ENCODE measurements at regions not wholly inside any gene's neighbourhood (a gene's known extent, or its start where the extent isn't known, plus 50 kb on each side); places are given as distances from the start of the nearest gene placed in this dataset.

DNA sequence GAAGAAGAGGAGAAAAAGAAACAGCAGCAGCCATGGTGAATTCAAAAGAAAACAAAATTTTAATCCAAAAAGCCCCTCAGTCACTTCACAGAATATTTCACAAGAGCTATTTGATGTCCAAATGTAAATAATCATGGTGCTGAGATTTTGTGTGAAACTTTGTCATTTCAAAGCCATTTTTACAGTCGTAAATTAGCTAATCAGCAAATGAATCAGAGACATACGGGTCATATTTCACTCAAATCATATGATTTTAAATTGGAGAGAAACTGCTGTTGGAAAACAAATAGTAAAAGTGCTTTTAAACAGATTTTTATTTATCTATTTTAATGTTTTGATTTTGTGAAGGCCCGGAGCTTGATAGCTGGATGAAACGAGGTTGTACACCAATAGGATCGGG, 101.4 kb upstream of the SMIM23 start:
- DNase-seq (ENCODE audit: low read depth in 2 of 2), result no peak

DNA sequence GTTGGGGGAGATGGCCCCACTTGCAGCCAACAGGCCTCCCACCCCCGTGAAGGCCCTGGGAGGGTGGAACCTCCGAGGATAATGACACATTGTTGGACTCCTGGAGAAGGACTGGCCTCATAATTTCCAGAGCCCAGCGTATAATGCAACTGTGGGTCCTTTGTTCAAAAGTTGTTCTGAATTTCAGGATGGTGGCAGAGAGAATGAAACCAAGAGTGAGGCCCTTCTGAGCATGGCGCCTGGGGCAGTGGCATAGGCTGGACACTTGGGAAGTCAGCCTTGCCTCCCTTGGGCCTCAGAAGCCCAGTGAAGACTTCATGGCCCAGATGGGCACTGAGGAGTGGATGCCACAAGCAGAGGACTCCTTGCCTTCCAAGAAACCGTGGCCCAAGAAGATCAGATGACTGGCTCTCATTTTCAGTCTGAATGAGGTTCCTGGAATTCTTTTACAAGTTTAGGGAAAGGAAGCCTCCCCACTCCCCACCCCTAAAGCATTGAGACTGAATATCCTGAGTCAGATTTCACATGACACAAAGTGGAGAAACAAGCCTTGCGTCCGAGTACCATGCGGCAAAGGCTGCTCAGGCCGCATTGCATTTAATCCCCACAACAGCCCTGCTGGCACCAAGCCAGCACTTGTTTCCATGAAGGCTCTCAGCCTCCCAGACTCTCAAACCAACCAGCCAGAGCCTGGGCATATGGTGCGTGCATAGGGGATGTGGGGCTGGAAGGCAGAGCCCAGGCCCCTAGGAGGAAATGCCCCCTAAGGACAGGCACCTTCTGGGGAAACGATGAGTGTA, 96.7 kb upstream of the SMIM23 start:
- no peak for DNase-seq (ENCODE audit: low read depth in 2 of 2)

DNA sequence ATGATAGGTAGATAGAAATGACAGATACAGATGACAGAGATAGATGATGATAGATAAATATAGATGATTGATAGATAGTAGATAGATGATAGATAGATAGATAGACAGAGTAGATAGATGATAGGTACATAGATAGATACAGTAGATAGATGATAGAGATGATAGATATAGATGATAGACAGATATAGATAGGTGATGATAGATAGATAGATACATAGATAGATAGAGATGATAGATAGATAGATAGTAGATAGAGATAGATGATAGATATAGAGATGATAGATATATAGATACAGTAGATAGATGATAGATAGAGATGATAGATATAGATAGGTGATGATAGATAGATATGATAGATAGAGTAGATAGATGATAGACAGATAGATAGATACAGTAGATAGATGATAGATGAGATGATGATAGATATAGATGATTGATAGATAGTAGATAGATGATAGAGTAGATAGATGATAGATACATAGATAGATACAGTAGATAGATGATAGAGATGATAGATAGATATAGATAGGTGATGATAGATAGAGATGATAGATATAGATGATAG, 95.7 kb upstream of the SMIM23 start:
- no peak for DNase-seq (ENCODE audit: low read depth in 2 of 2)

DNA sequence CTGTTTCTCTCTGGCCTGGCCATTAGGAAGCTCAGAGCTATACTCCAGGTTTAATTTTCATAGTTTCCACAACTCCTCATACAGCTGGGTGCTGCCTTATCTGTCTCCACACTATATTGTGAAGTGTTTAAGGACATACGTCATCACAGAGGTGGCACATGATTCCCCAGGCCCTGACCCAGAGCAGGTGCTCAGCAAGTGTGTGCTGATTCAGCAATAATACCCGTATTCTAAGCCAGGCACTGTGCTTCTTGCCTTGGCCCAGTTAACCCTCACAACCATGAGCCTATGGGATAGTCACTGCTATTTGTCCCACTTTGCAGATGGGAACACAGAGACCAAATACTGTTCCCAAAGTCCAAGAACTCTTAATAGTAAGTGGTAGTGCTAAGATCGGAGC, 93.5 kb upstream of the SMIM23 start:
- no peak for DNase-seq (ENCODE audit: low read depth in 2 of 2)

DNA sequence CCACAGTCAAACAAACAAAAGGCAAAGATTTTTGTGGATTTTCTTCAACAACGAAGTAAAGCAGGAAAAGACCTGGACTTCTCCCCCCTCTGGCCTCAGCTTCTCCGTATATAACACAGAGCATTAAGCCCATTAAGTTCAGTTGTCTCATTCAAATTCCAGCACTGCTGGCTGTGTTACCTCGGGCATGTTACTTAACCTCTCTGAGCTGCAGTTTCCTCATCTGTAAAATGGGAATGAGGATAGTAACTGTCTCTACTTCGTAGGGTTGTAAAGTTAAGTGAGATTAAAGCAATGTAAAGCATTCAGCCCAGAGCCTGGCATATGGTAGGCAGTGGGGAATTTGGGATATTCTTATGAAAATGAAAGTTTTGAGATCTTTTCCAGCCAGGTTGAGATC, 92.7 kb upstream of the SMIM23 start:
- no peak for DNase-seq (ENCODE audit: low read depth in 2 of 2)

DNA sequence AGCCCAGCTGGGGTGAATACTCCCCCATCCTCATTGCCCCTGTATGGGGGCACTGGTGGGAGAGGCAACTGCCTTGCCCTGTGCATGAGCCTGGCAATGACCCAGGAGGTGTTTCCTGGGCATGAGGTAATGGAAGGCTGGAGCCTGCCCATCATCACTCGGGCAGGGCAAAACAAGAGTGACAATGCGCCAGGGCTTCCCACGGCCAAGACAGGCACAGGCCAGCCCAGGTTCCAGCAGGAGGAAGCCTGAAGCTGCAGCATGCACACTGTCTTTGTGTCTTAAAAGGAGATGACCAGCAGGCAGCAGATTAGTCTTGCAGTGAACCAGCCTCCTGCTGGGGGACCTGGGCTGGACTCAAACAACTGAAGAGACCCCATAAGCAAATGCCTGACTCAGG, 92.2 kb upstream of the SMIM23 start:
- DNase-seq (ENCODE audit: low read depth in 2 of 2), result no peak

DNA sequence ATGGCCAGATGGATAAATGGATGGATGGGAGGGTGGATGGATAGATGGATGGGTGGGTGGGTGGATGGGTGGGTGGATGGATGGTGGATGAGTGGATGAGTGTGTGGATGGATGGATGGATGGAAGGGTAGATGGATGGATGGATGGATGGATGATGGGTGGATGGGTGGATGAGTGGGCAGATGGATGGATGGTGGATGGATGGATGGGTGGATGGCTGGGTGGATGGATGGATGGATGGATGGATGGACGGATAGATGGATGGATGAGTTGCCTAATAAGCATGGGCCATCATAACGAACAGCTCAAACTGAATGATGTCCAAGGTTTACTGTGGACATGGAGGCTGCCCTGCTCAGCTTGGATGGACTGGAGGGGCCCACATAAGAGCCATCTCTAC, 89.8 kb upstream of the SMIM23 start:
- no peak for DNase-seq (ENCODE audit: low read depth in 2 of 2)

DNA sequence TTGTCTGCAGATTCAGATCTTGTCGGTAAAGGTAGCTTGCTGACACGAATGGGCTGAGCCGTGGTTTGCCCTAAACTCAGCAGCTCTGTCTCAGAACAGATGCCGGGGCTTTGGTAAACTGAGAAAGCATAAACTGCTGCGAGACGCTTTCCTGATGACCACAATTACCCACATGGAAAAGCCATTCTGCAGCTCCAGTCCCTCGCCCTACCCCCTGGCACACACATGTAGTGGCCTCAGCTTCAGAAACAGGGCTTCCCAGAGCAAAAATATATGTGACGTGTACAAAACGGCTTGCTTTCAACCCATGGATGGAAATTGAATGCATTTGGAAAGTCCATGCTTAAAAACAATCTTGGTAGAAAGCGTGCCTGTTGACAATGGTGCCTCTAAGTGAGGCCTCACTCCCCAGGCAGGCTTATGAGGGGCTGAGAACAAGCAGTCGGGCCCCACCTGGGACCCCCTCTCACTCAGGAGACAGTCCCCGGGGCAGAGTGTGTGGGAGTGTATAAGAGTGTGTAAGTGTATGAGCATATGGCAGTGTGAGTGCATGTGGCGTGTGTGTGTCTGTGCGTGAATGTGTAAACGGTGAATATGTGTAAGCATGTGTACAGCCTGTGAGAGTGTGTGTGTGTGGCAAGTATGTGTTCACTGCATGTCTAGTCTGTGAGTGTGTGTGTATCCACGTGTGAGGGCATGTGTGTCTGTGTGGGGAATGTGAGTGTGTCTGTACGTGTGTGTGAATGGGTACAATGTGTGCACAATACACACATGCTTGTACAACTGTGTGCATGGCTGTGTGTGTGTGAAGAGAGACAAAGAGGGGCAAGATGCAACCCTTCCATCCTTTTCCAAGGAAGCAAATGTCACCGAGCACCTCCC, 88.2 kb upstream of the SMIM23 start:
- DNase-seq (ENCODE audit: low read depth in 2 of 2), result no peak

DNA sequence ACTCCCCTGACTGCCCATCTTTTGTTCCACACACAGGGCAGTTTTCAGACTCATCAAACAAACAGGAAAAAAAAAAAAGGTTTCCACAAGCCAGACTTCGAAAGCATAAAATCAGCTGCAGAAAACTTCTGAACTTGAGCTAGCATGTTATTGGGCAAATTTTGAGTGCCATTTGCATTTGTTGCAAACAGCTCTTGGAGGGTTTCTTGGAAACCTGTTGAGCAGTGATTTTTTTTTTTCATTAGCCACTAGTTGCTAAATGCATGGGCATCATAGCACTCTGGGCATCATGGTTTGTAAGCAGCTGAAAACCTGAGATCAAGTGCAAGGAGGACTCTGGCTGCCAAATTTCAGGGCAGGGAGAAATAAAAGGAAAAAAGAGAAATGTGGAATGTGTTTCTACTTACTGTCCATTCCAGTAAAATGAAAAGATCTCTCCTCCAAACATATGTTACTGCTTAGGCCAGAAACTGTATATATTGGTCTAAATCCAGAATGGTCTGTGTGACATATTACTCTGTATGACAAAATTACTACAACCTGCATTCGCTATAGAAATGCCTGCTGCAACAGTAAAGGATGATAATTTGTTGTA, 85.2 kb upstream of the SMIM23 start:
- DNase-seq (ENCODE audit: low read depth in 2 of 2), result no peak

DNA sequence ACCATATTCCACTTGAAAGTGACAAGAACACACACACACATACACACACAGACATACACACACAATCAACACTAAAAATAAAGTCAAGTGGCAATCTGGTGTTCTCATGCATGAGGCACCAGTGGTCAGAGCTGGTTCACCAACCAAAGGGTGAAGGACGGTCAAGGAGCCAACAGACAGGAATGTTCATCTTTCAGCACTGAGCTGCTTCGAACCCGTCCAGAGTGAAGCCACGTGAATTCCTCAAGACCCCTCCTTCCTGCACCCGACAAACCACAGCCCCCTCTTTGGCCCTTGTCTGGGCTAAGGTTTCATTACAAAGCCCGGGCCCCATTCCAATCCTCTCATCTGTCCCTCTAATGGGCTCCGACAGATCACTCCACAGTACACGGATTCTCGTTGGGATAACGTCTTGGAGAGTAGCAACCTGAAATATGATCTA, 84.5 kb upstream of the SMIM23 start:
- DNase-seq (ENCODE audit: low read depth in 2 of 2), result no peak

DNA sequence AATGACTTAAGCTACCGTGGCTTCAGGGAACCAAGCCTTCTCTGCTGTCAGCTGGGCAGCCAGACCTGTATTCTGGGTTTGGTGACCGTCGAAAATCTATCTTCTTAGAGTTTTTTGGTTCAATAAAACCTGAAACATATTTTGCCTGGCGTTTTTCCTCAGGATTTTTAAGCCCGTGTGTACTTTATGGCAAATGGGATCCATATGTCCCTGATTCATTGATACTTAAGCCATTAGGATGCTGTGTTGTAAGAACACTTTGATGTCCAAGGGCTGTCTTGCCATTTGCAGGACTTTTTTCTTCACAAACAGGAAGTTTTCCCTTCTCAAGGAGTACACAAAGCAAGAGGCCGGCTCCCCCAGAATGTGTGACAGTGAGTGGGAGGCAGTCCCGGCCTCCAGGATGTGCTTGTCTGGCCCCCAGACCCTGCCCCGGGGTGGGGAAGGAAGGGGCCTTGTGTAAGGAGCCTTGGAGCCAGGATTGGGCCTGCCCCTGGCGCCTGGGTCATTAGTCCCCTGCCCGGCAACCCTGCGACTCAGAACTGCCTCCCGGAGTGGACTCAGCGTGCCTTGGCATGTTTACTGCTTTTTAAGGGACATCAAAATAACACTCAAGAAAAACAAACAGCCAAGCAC, 83.4 kb upstream of the SMIM23 start:
- no peak for DNase-seq (ENCODE audit: low read depth in 2 of 2)

DNA sequence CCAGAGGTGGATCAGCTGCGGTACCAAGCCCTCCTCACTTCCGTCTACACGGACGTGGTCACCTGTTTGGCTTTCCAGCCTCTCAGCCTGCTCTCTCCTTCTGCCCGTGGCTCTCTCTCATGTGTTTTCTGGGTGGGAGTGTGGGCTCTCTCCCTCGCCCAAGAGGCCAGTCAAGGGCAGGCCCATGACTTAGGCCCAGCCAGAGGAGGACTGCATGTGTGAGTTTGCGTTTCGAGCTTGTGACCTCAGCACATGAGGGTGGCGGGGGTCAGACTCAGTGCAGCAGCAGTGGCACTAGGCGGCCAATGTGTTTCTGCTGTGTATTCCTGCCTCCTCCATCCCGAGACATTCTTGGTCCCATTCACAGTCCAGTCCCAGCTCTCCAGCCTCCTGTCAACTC, 82.5 kb upstream of the SMIM23 start:
- DNase-seq (ENCODE audit: low read depth in 2 of 2), result no peak

DNA sequence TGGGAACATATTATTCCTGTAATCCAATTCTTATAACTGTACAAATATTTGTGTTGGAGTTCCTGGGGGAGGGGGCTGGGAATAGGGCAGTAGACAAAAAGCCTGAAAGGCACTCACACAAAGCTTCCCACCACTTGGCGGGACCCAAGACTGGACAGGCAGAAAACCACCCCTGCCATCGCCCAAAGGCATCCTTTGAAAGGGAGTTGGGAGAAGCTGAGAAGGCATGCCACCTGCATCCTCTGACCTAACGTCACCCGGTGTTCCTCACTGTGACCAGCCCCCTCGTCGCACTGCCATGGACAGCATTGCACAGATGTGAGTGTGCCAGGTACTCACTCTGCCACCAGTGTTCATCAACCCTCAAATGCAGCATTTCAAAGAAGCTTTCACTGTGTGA, 80.6 kb upstream of the SMIM23 start:
- DNase-seq (ENCODE audit: low read depth in 2 of 2), result no peak

DNA sequence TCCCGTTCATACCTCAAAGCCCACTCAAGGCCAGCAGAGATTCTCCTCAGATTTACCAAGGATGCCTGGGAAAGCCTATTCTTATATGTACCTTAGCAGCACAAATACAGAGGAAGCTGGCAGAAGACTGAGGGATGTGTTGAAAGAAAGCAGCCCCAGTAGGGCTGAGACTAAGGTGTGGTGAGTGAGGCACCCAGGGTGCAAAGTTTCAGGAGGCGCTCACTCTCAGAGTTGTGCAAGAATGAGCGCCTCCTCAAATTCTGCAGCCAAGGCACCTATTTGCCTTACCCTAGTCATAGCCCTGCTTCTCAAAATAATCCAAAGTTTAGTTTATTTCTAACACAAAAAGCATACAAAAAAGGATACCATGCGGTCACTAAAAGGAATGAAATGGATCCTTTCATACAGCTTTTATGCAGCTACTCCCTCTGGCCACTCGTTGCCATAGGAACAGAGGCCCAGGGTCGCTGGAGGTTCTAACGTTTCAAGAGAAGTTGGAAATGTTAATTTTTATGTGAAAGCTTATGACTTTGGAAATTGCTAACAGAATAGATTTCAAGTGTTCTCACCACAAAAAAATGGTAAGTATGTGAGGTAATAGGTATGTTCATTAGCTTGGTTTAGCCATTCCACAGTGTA, 79.7 kb upstream of the SMIM23 start:
- DNase-seq (ENCODE audit: low read depth in 2 of 2), result no peak

DNA sequence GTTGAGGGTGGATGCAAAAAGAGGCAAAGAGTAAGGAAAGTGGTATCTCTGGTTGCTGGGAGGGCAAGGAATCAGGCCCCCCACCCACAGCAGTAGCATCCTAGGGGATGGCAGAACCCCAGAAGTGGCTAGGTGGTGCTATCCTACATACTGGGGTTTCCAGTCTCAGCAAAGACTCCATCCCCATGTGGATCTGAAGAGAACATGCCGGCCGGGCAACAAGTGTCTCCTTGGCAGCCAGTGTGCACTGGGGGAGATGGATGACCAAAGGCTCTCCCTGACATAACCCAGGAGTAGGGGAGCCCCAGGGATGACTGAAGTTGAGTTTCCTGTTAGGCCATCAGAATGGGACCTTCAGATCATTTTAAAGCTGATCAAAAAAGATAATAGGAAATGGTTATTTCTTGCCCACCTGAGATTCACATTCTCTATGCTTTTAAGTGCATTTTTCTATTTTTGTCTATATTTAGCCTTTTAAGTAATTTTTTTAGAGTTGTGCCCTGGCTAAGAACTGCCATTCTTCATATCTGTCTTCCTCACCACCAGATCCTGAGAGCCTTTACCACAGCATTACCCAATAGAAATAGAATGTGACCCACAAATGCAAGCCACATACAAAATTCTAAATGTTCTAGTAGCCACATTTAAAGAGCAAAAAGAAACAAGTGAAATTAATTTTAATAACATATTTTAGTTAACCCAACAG, 78.7 kb upstream of the SMIM23 start:
- no peak for DNase-seq (ENCODE audit: low read depth in 2 of 2)

DNA sequence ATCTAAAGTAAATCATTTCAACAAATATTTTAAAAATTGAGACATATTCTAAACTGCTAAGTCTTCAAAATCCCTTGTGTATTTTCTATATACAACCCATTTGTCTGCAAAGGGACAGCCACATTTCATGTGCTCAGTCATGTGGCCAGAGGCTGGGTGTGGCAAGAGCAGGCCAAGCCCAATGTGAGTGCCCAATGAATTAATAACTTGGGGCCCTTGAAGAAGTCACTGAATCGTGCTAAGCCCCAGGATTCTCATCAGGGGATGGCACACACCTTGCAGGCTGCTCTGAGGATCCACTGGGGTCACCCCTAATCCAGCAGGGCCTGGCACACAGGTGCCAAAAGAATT, 78.2 kb upstream of the SMIM23 start:
- no peak for DNase-seq (ENCODE audit: low read depth in 2 of 2)

DNA sequence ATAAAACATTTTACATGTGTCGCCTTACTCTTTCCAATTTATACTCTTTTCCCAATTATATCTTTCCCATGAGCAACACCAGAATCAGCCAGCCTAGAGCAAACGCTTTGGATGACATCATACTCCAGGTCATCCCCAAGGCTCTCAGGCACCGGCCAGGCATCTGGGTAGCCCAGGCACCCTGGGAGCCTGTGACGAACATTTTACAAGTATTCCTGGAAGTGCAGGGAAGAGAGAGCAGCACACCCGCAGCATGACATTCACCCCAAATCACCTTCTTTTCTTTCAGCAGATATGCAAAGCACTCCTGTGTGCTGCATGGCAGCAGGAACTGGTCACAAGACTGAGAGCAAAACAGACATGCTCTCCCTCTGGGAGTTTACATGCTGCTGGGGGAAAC, 75.7 kb upstream of the SMIM23 start:
- DNase-seq (ENCODE audit: low read depth in 2 of 2), result no peak

DNA sequence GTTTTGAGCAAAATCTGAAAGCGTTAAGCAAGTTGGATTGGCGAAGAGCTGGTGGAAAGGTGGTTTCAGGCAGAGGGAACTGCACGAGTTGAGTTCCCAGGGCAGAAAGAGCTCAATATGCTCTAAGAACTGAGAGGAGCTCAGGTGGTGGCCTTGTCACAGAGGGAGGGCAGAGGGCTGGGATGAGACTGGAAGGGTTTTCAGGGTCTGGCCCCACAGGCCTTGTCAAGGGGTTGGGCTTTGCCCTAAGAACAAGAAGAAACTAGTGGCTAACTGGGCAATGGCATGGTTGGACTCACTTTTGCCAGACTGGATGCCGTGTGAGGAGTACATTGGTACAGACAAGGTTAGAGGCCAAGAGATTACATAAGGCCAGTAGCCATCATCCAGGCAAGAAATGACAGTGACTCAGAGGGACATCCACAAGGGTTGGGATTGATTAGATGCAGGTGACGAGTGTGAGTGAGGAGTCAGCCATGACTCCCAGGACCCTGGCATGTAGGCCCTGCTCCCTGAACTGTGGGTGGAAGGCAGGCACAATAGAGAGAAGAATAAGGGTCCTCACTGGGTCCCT, 75.1 kb upstream of the SMIM23 start:
- no peak for DNase-seq (ENCODE audit: low read depth in 2 of 2)

DNA sequence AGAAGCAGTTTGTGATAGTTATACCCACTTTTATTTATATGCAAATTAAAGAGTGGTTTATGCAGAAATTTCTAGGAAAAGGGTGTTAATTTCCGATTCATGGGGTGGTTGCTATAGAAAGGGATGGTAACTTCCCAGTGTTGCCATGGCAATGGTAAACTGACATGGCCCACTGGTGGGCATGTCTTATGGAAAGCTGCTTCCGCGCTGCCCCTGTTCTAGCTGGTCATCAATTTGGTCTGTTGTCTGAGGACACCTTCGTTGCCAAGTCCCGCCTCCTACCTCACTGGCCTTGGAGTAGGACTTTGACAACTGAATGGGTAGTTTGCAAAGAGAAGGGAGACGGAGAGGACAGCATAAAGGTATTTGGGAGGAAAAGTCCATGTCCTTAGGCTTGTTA, 74.0 kb upstream of the SMIM23 start:
- DNase-seq (ENCODE audit: low read depth in 2 of 2), result no peak

DNA sequence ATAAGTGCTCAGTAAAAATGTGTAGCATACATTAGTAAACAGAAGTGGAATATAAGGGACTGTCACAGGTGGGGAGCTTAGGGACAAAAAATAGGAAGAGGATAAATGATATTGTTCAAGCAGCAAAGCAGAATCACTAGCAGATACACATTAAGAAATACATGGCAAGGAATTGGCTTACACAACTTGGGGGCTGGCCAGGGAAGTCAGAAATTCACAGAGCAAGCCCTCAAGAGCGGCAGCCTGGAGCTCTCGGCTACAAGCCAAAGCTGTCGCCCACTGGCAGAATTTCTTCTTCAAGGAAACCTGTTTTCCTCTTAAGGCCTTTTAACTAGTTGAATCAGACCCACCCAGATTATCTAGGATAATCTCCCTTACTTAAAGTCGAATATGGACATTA, 73.0 kb upstream of the SMIM23 start:
- no peak for DNase-seq (ENCODE audit: low read depth in 2 of 2)

DNA sequence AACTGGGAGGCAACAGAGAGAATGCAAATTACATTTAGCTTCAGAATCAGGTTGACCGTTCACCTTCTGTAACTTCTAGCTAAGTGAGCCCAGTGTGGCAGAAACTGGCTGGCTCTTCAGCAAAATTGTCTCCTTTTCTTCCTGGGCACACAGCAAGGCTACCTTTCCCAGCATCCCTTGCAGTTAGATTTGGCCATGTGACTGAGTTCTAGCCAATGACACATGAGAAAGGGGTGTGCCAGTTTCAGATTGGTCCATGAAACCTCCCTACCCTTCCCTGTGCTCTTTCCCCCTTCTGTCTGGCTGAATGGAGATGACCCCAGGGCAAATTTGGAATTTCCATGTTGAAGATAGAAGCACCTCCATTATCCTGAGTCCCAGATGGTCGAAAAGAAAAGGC, 72.5 kb upstream of the SMIM23 start:
- DNase-seq (ENCODE audit: low read depth in 2 of 2), result no peak

All from stimulated activated CD4-positive, alpha-beta T cell treated with anti-CD3 and anti-CD28 coated beads, Interleukin-15, amount 100 ng/mL, for 48 hours (primary cell).